Neural cell (in vitro differentiated cells): ENCODE measurements at regions not wholly inside any gene's neighbourhood (a gene's known extent, or its start where the extent isn't known, plus 50 kb on each side); places are given as distances from the start of the nearest gene placed in this dataset.

Experiments used
- CTCF ChIP-seq: fragments of 450-650 bp; IDR thresholded peaks from 2 replicates; pipeline ENCODE4 v1.5.1; 2014; ENCODE audit warnings: antibody characterized with exemption, mild to moderate bottlenecking, moderate library complexity; ENCODE audit not compliant: poor library complexity, severe bottlenecking
- RAD21 ChIP-seq: fragments of 450-650 bp; conservative IDR thresholded peaks from 2 replicates; pipeline ENCODE4 v1.6.1; 2014; ENCODE audit warnings: antibody characterized with exemption, mild to moderate bottlenecking, moderate library complexity
- REST ChIP-seq: IDR thresholded peaks from 2 replicates; pipeline ENCODE4 v1.6.1; 2012; ENCODE audit warnings: borderline replicate concordance
- SMC3 ChIP-seq: fragments of 450-650 bp; conservative IDR thresholded peaks from 2 replicates; pipeline ENCODE4 v1.6.1; 2014; ENCODE audit warnings: antibody characterized with exemption, mild to moderate bottlenecking, moderate library complexity; ENCODE audit not compliant: poor library complexity

DNA sequence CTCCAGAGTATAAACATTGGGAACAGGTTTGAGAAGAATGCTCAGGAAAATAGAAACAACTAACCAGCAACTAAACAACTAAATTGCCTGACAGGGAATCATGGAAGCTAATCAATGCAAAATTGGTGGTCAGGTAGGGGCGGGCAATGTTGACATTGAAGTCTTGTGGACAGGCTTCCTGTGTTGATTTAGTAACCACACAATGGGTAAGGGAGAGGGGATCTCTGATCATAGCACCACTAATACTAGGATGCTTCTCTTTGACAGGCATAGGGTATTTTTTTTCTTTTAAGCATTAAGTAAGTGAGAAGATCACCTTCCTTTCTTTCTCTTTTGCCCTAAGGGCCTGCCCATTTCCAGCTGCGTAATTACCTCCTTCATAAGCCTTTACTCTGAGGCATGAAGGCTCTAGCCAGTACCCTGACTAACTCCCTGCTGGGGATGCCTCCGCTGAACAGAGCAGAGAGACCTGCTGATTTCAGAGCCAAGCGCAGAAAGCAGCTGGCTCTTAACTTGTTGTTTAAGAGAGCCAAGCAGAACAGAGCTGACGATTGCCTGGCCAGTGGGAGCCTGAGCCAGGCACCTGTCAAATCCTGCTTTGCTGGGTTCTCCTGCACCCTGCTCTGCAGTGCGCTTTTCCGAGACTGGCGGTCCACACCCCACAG is 118.7 kb downstream of the BMP2 start:
- TF ChIP-seq REST (no peak), RAD21 (no peak), SMC3 (no peak), CTCF (no peak)
